Endothelial cell of umbilical vein (primary cell): ENCODE measurements at regions not wholly inside any gene's neighbourhood (a gene's known extent, or its start where the extent isn't known, plus 50 kb on each side); places are given as distances from the start of the nearest gene placed in this dataset.

Experiments used
- BruUV-seq: library from RNA; stranded (reverse); fragments of 400-500 nt; replicated peaks from 2 replicates; lab custom pipeline; 2021; lab: Mats Ljungman, UMichigan
- CTCF ChIA-PET: fragments of 300-600, 350-600 bp; sonication (Branson Sonifier 250); formaldehyde crosslinking; loops from one replicate; lab custom pipeline; 2021; ENCODE audit warnings: antibody characterized with exemption, inconsistent platforms; lab: Charles Lee
- POLR2A ChIA-PET: fragments of 300-600, 350-600 bp; sonication (Branson Sonifier 250); formaldehyde crosslinking; loops from one replicate; lab custom pipeline; 2021; ENCODE audit warnings: antibody characterized with exemption, inconsistent platforms; lab: Charles Lee
- DNase-seq: peaks from one replicate; pipeline ENCODE4 v3.0.0-alpha.2; 2011; ENCODE audit warnings: low read depth, low spot score
- FAIRE-seq: peaks from 2 replicates; lab custom pipeline; 2011; peaks lifted over from hg19 to GRCh38; lab: Jason Lieb, UNC
- H2AFZ ChIP-seq: 2 replicates; pipeline ENCODE4 v1.6.0; 2012; ENCODE audit warnings: low read depth, low read length, control low read depth, inconsistent platforms
- H3K27ac ChIP-seq: 2 replicates; pipeline ENCODE4 v1.5.1; 2011; ENCODE audit warnings: low read depth, mild to moderate bottlenecking, control low read depth, low read length, moderate library complexity; ENCODE audit not compliant: insufficient read depth
- H3K27me3 ChIP-seq, 2 experiments: 2 replicates each; pipeline versions ENCODE4 v1.6.0 to v1.6.1; 2011; ENCODE audit warnings: low read length in 2 of 2, mixed read lengths in 1 of 2; ENCODE audit not compliant: control insufficient read depth in 2 of 2, insufficient read depth in 2 of 2
- H3K36me3 ChIP-seq, 2 experiments: 2 replicates in 1 of 2; 3 replicates in 1 of 2; pipeline ENCODE4 v1.5.1; 2011; ENCODE audit warnings: low read length in 2 of 2, mild to moderate bottlenecking in 1 of 2, moderate library complexity in 1 of 2; ENCODE audit not compliant: control insufficient read depth in 2 of 2, insufficient read depth in 2 of 2; ENCODE audit errors: extremely low read depth in 1 of 2
- H3K4me1 ChIP-seq: 3 replicates; pipeline ENCODE4 v1.5.1; 2011; ENCODE audit warnings: mild to moderate bottlenecking, low read length; ENCODE audit not compliant: control insufficient read depth, insufficient read depth; ENCODE audit errors: extremely low read depth
- H3K4me2 ChIP-seq: 2 replicates; pipeline ENCODE4 v1.6.1; 2011; ENCODE audit warnings: low read length, control low read depth, mixed read lengths; ENCODE audit not compliant: insufficient read depth
- H3K4me3 ChIP-seq, 3 experiments: fragments of 200-600 bp in 1 of 3; sonication (generic), shearing (Covaris generic) in 1 of 3; replicated peaks in 1 of 3; 2 replicates each; pipeline ENCODE4 v1.5.1; 2011 to 2016; ENCODE audit warnings: control low read depth in 3 of 3, low read length in 3 of 3, mild to moderate bottlenecking in 2 of 3, inconsistent platforms in 1 of 3, low read depth in 1 of 3, moderate library complexity in 1 of 3; ENCODE audit not compliant: insufficient read depth in 1 of 3
- H3K79me2 ChIP-seq: 2 replicates; pipeline ENCODE4 v1.6.0; 2012; ENCODE audit warnings: low read length, inconsistent platforms; ENCODE audit not compliant: control insufficient read depth, insufficient read depth
- H3K9ac ChIP-seq: replicated peaks from 2 replicates; pipeline ENCODE3; 2011; ENCODE audit warnings: low read length, control low read depth; ENCODE audit not compliant: insufficient read depth; ENCODE audit errors: extremely low read depth
- H3K9me1 ChIP-seq: replicated peaks from 3 replicates; pipeline ENCODE4 v1.6.0; 2011; ENCODE audit warnings: mild to moderate bottlenecking, low read length; ENCODE audit not compliant: control insufficient read depth, insufficient read depth; ENCODE audit errors: extremely low read depth
- H3K9me3 ChIP-seq: replicated peaks from 2 replicates; pipeline ENCODE4 v1.5.1; 2012; ENCODE audit warnings: low read length, inconsistent platforms; ENCODE audit not compliant: control insufficient read depth, insufficient read depth
- H4K20me1 ChIP-seq: replicated peaks from 2 replicates; pipeline ENCODE3; 2011; ENCODE audit warnings: mild to moderate bottlenecking, low read length; ENCODE audit not compliant: control insufficient read depth, insufficient read depth; ENCODE audit errors: extremely low read depth
- FOS ChIP-seq: IDR thresholded peaks from 2 replicates; pipeline ENCODE4 v1.6.1; 2011; ENCODE audit warnings: mild to moderate bottlenecking, low read length, moderate library complexity, borderline replicate concordance; ENCODE audit not compliant: insufficient read depth
- GATA2 ChIP-seq: IDR thresholded peaks from 2 replicates; pipeline ENCODE4 v1.7.0; 2011; ENCODE audit warnings: low read depth, mild to moderate bottlenecking, moderate library complexity, mixed read lengths, low read length; ENCODE audit not compliant: insufficient read length, insufficient read depth
- JUN ChIP-seq: IDR thresholded peaks from 2 replicates; pipeline ENCODE4 v1.6.1; 2011; ENCODE audit warnings: borderline replicate concordance, low read depth; ENCODE audit not compliant: insufficient read length, insufficient read depth
- MAX ChIP-seq: IDR thresholded peaks from 2 replicates; pipeline ENCODE4 v1.6.1; 2011; ENCODE audit not compliant: insufficient read depth, insufficient read length
- MYC ChIP-seq: IDR thresholded peaks from one replicate; pipeline ENCODE4 v1.6.1; 2011; ENCODE audit warnings: mild to moderate bottlenecking, low read depth, low read length
- POLR2A ChIP-seq: IDR thresholded peaks from 2 replicates; pipeline ENCODE4 v1.6.1; 2012; ENCODE audit warnings: low read depth, mild to moderate bottlenecking, control low read depth, low read length
- POLR2AphosphoS5 ChIP-seq: IDR thresholded peaks from 2 replicates; pipeline ENCODE4 v1.6.1; 2012; ENCODE audit warnings: low read depth, mild to moderate bottlenecking, control low read depth, low read length, moderate library complexity; ENCODE audit not compliant: insufficient read depth
- dilution Hi-C: fragments of 300-500 bp; cut with MboI; formaldehyde crosslinking; loops from one replicate; pipeline ENCODE4 v1.15.0; 2019; ENCODE audit warnings: low sequenced_read_pairs; ENCODE audit not compliant: extremely low pct_ligation_motif_present
- intact Hi-C: fragments of 100-400 bp; cut with micrococcal nuclease; formaldehyde crosslinking; loops from one replicate; pipeline ENCODE4 v1.10.0; 2022
- TF ChIP-seq, protein P1 (sequence below), 2 donors: IDR thresholded peaks; 1 replicate in 1 of 2; 2 replicates in 1 of 2; pipeline ENCODE4 v1.5.1; 2011; ENCODE audit warnings: low read length in 2 of 2, mild to moderate bottlenecking in 2 of 2, moderate library complexity in 2 of 2, control low read depth in 1 of 2, inconsistent platforms in 1 of 2, low read depth in 1 of 2; ENCODE audit not compliant: insufficient read depth in 1 of 2; ENCODE audit errors: extremely low read depth in 1 of 2

DNA sequence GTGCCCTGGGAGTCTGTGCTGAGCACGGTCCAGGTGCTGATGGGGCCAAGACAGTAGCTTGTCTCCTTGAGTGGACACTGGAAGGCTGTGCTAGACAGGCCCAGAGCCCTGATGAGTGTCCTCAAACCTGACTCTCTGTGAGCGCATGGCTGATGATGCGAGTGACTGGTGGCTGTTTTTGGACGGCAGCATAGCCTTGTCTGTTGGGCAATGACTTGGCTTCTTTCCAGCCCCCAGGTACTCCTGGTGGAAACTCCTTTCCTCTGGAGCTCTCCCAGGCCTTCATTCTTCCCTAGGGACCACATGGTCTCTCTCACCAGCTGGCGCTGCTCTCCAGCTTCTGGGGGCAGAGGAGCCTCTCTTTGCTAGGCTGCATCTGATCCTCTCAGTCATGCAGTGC, 207.6 kb upstream of the SMIM21 start:
- no peaks in the 10 kb centered on the region for H3K27me3 ChIP-seq
- H3K4me1 ChIP-seq = no peaks in the 10 kb centered on the region
- dilution Hi-C loops = no loop called here
- intact Hi-C loops = no loop called here
- FAIRE-seq (no peak), DNase-seq (no peak)
- no peak overlapping the region for H3K4me3 ChIP-seq
- H2AFZ ChIP-seq = no peak overlapping the region
- H3K9me3 ChIP-seq = peaks cover 6% of the 10 kb centered on the region
- TF ChIP-seq FOS = no peak
- TF ChIP-seq JUN = no peak
- TF ChIP-seq GATA2 = no peak
- TF ChIP-seq MAX = no peak
- TF ChIP-seq, protein P1, sequence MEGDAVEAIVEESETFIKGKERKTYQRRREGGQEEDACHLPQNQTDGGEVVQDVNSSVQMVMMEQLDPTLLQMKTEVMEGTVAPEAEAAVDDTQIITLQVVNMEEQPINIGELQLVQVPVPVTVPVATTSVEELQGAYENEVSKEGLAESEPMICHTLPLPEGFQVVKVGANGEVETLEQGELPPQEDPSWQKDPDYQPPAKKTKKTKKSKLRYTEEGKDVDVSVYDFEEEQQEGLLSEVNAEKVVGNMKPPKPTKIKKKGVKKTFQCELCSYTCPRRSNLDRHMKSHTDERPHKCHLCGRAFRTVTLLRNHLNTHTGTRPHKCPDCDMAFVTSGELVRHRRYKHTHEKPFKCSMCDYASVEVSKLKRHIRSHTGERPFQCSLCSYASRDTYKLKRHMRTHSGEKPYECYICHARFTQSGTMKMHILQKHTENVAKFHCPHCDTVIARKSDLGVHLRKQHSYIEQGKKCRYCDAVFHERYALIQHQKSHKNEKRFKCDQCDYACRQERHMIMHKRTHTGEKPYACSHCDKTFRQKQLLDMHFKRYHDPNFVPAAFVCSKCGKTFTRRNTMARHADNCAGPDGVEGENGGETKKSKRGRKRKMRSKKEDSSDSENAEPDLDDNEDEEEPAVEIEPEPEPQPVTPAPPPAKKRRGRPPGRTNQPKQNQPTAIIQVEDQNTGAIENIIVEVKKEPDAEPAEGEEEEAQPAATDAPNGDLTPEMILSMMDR (IDR thresholded peaks at IDR 0.05; ENCODE audit: extremely low read depth in 1 of 2, insufficient read depth in 1 of 2, low read depth in 1 of 2, low read length in 2 of 2) = no peak
- no peak for TF ChIP-seq POLR2AphosphoS5
- TF ChIP-seq MYC = no peak
- TF ChIP-seq POLR2A = no peak
- H3K9me1 ChIP-seq = no peaks in the 10 kb centered on the region
- no peaks in the 10 kb centered on the region for H4K20me1 ChIP-seq
- CTCF ChIA-PET = no interaction called here
- no TSS peak for BruUV-seq
- POLR2A ChIA-PET = no interaction called here
- no peaks in the 10 kb centered on the region for H3K79me2 ChIP-seq
- no peak overlapping the region for H3K9ac ChIP-seq
- no peak overlapping the region for H3K27ac ChIP-seq
- H3K36me3 ChIP-seq = no peaks in the 10 kb centered on the region
- H3K4me2 ChIP-seq = no peak overlapping the region
